ENCODE measurements at regions not wholly inside any gene's neighbourhood (a gene's known extent, or its start where the extent isn't known, plus 50 kb on each side); places are given as distances from the start of the nearest gene placed in this dataset.

DNA sequence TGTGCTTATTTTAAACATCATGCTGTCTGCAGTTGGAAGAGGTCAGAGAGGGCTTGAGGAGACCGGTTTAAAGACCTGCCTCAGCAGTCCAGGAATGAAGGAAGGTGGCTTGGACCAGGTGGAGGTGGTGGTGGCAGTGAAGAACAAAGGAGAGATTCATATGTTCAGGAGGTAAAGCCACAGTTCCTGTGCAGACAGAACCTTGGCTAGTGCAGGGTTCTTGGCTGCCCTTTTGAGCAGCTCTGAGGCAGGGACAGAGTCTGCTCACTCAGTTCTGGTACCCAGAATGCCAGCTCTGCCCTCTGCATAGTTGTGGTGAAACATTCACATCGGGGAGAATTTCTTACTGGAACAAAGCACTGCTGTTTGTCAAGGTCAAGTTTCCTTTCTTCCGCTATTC is 669.7 kb upstream of the HS6ST1 start:
- TF ChIP-seq, protein P1, sequence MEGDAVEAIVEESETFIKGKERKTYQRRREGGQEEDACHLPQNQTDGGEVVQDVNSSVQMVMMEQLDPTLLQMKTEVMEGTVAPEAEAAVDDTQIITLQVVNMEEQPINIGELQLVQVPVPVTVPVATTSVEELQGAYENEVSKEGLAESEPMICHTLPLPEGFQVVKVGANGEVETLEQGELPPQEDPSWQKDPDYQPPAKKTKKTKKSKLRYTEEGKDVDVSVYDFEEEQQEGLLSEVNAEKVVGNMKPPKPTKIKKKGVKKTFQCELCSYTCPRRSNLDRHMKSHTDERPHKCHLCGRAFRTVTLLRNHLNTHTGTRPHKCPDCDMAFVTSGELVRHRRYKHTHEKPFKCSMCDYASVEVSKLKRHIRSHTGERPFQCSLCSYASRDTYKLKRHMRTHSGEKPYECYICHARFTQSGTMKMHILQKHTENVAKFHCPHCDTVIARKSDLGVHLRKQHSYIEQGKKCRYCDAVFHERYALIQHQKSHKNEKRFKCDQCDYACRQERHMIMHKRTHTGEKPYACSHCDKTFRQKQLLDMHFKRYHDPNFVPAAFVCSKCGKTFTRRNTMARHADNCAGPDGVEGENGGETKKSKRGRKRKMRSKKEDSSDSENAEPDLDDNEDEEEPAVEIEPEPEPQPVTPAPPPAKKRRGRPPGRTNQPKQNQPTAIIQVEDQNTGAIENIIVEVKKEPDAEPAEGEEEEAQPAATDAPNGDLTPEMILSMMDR (IDR thresholded peaks at IDR 0.05): no peak
- no peak for TF ChIP-seq SIN3A (IDR thresholded peaks at IDR 0.05; ENCODE audit: borderline replicate concordance, low read depth, low read length)

All from SK-N-SH (cell line).